ENCODE measurements at regions not wholly inside any gene's neighbourhood (a gene's known extent, or its start where the extent isn't known, plus 50 kb on each side); places are given as distances from the start of the nearest gene placed in this dataset.
"Not testable (repeated sequence)": the region's sequence is repeated elsewhere in the genome, so short reads cannot be mapped to it uniquely, and the experiment has no call there.

- H3K4me3 ChIP-seq (ENCODE audit: low read depth, low read length) = not testable (repeated sequence)
- peak; percentile 23 for DNase-seq (ENCODE audit: low read depth)
These were observed 51.2 kb upstream of the MB21D2 start for GRCh38 chr3:192968901-192969300.

- H3K4me3 ChIP-seq (ENCODE audit: low read depth, low read length) = no peak overlapping the region
- no peak for TF ChIP-seq CTCF (IDR thresholded peaks at IDR 0.05; ENCODE audit: insufficient read depth, low read length)
These were observed 63.0 kb upstream of the MB21D2 start for GRCh38 chr3:192980632-192981031.

GRCh38 chr3:192986379-192986778, 68.7 kb upstream of the MB21D2 start:
- no peak for TF ChIP-seq CTCF (IDR thresholded peaks at IDR 0.05; ENCODE audit: insufficient read depth, low read length)
- H3K4me3 ChIP-seq (ENCODE audit: low read depth, low read length) = no peak overlapping the region
- DNase-seq (ENCODE audit: low read depth) = no peak

More at GRCh38 chr3:192980632-192981031, 63.0 kb upstream of the MB21D2 start:
- no peak for DNase-seq (ENCODE audit: low read depth)

GRCh38 chr3:192991356-192991755, 73.7 kb upstream of the MB21D2 start:
- DNase-seq (ENCODE audit: low read depth) = no peak
- no peak overlapping the region for H3K4me3 ChIP-seq (ENCODE audit: low read depth, low read length)
- no peak for TF ChIP-seq CTCF (IDR thresholded peaks at IDR 0.05; ENCODE audit: insufficient read depth, low read length)

- DNase-seq (ENCODE audit: low read depth) = no peak
- no peak for TF ChIP-seq CTCF (IDR thresholded peaks at IDR 0.05; ENCODE audit: insufficient read depth, low read length)
- H3K4me3 ChIP-seq (ENCODE audit: low read depth, low read length) = no peak overlapping the region
These were observed 74.7 kb upstream of the MB21D2 start for GRCh38 chr3:192992361-192992760.

GRCh38 chr3:192993411-192993810, 75.8 kb upstream of the MB21D2 start:
- no peak overlapping the region for H3K4me3 ChIP-seq (ENCODE audit: low read depth, low read length)
- no peak for DNase-seq (ENCODE audit: low read depth)
- TF ChIP-seq CTCF (IDR thresholded peaks at IDR 0.05; ENCODE audit: insufficient read depth, low read length) = no peak

GRCh38 chr3:193001113-193001512, 83.5 kb upstream of the MB21D2 start:
- DNase-seq (ENCODE audit: low read depth); H3K4me3 ChIP-seq (ENCODE audit: low read depth, low read length): not testable (repeated sequence)

GRCh38 chr3:193003624-193004023, 86.0 kb upstream of the MB21D2 start:
- not testable (repeated sequence) for DNase-seq (ENCODE audit: low read depth); H3K4me3 ChIP-seq (ENCODE audit: low read depth, low read length)

- no peak for DNase-seq (ENCODE audit: low read depth)
- no peak for TF ChIP-seq CTCF (IDR thresholded peaks at IDR 0.05; ENCODE audit: insufficient read depth, low read length)
- no peak overlapping the region for H3K4me3 ChIP-seq (ENCODE audit: low read depth, low read length)
These were observed 91.0 kb upstream of the MB21D2 start for GRCh38 chr3:193008654-193009053.

All from fibroblast of the aortic adventitia (primary cell).